COLO829 (cell line): ENCODE measurements at regions not wholly inside any gene's neighbourhood (a gene's known extent, or its start where the extent isn't known, plus 50 kb on each side); places are given as distances from the start of the nearest gene placed in this dataset.
"Not testable (repeated sequence)": the region's sequence is repeated elsewhere in the genome, so short reads cannot be mapped to it uniquely, and the experiment has no call there.

Experiments used
- DNase-seq: peaks from one replicate; pipeline ENCODE4 v3.0.0; 2012; ENCODE audit warnings: low spot score

- no peak for DNase-seq
These were observed 375.9 kb downstream of the NXPH1 start for GRCh38 chr7:8809320-8809719.

GRCh38 chr7:8817448-8818036, 384.1 kb downstream of the NXPH1 start:
- DNase-seq, result peak; percentile 4

GRCh38 chr7:8818406-8818805, 385.0 kb downstream of the NXPH1 start:
- no peak for DNase-seq

GRCh38 chr7:8822595-8822994, 389.2 kb downstream of the NXPH1 start:
- no peak for DNase-seq

GRCh38 chr7:8823486-8823885, 390.1 kb downstream of the NXPH1 start:
- DNase-seq, result no peak

GRCh38 chr7:8827329-8827728, 393.9 kb downstream of the NXPH1 start:
- DNase-seq, result no peak

- no peak for DNase-seq
These were observed 395.7 kb downstream of the NXPH1 start for GRCh38 chr7:8829100-8829499.

- DNase-seq, result no peak
These were observed 398.0 kb downstream of the NXPH1 start for GRCh38 chr7:8831376-8831775.

GRCh38 chr7:8833355-8833754, 399.9 kb downstream of the NXPH1 start:
- DNase-seq, result no peak

GRCh38 chr7:8841171-8841570, 407.8 kb downstream of the NXPH1 start:
- no peak for DNase-seq

GRCh38 chr7:8871716-8872115, 438.3 kb downstream of the NXPH1 start:
- no peak for DNase-seq

GRCh38 chr7:8881916-8882315, 448.5 kb downstream of the NXPH1 start:
- DNase-seq, result no peak

- no peak for DNase-seq
These were observed 452.1 kb downstream of the NXPH1 start for GRCh38 chr7:8885480-8886000.

GRCh38 chr7:8890346-8890745, 456.9 kb downstream of the NXPH1 start:
- not testable (repeated sequence) for DNase-seq

GRCh38 chr7:8893775-8894174, 460.4 kb downstream of the NXPH1 start:
- no peak for DNase-seq

GRCh38 chr7:8906396-8907075, 473.1 kb downstream of the NXPH1 start:
- DNase-seq, result no peak

GRCh38 chr7:8908889-8909288, 475.5 kb downstream of the NXPH1 start:
- DNase-seq, result no peak

GRCh38 chr7:8913682-8914081, 480.3 kb downstream of the NXPH1 start:
- no peak for DNase-seq

- DNase-seq, result no peak
These were observed 488.4 kb downstream of the NXPH1 start for GRCh38 chr7:8921807-8922206.

GRCh38 chr7:8922726-8923125, 489.3 kb downstream of the NXPH1 start:
- DNase-seq, result no peak

- DNase-seq, result peak; percentile 63
These were observed 489.9 kb downstream of the NXPH1 start for GRCh38 chr7:8923164-8923806.

GRCh38 chr7:8931906-8932646, 498.7 kb downstream of the NXPH1 start:
- DNase-seq, result no peak

- DNase-seq, result no peak
These were observed 499.3 kb downstream of the NXPH1 start for GRCh38 chr7:8932751-8933150.
